ENCODE measurements at regions not wholly inside any gene's neighbourhood (a gene's known extent, or its start where the extent isn't known, plus 50 kb on each side); places are given as distances from the start of the nearest gene placed in this dataset.

GRCh38 chr5:67255881-67256280 lies 59.3 kb upstream of the CD180 start:
- no peak for TF ChIP-seq SIN3A (IDR thresholded peaks at IDR 0.05; ENCODE audit: borderline replicate concordance, insufficient read depth, low read length)
- no peak for TF ChIP-seq FOXP2 (optimal IDR thresholded peaks at IDR 0.05; ENCODE audit: borderline replicate concordance, extremely low read depth, extremely low read length, insufficient read depth)
- TF ChIP-seq POLR2AphosphoS5 (IDR thresholded peaks at IDR 0.05; ENCODE audit: low read depth, low read length) = no peak
- no peak for TF ChIP-seq REST (IDR thresholded peaks at IDR 0.05; ENCODE audit: insufficient read depth in 1 of 2, low read depth in 2 of 2, low read length in 2 of 2)
- TF ChIP-seq TAF1 (IDR thresholded peaks at IDR 0.05; ENCODE audit: borderline replicate concordance, insufficient read depth, low read length) = no peak

GRCh38 chr5:67253911-67254310 lies 57.3 kb upstream of the CD180 start:
- TF ChIP-seq SIN3A (IDR thresholded peaks at IDR 0.05; ENCODE audit: borderline replicate concordance, insufficient read depth, low read length) (no peak), TAF1 (IDR thresholded peaks at IDR 0.05; ENCODE audit: borderline replicate concordance, insufficient read depth, low read length) (no peak), POLR2AphosphoS5 (IDR thresholded peaks at IDR 0.05; ENCODE audit: low read depth, low read length) (no peak), REST (IDR thresholded peaks at IDR 0.05; ENCODE audit: insufficient read depth in 1 of 2, low read depth in 2 of 2, low read length in 2 of 2) (no peak), FOXP2 (optimal IDR thresholded peaks at IDR 0.05; ENCODE audit: borderline replicate concordance, extremely low read depth, extremely low read length, insufficient read depth) (no peak)

- TF ChIP-seq FOXP2 (optimal IDR thresholded peaks at IDR 0.05; ENCODE audit: borderline replicate concordance, extremely low read depth, extremely low read length, insufficient read depth) = no peak
- no peak for TF ChIP-seq REST (IDR thresholded peaks at IDR 0.05; ENCODE audit: insufficient read depth in 1 of 2, low read depth in 2 of 2, low read length in 2 of 2)
Observed at GRCh38 chr5:67249590-67249895, 52.9 kb upstream of the CD180 start.

GRCh38 chr5:67248703-67249589 lies 52.3 kb upstream of the CD180 start:
- no peak for TF ChIP-seq SIN3A (IDR thresholded peaks at IDR 0.05; ENCODE audit: borderline replicate concordance, insufficient read depth, low read length)
- TF ChIP-seq POLR2AphosphoS5 (IDR thresholded peaks at IDR 0.05; ENCODE audit: low read depth, low read length) = no peak
- TF ChIP-seq TAF1 (IDR thresholded peaks at IDR 0.05; ENCODE audit: borderline replicate concordance, insufficient read depth, low read length) = no peak
- no peak for TF ChIP-seq FOXP2 (optimal IDR thresholded peaks at IDR 0.05; ENCODE audit: borderline replicate concordance, extremely low read depth, extremely low read length, insufficient read depth)
- TF ChIP-seq REST (IDR thresholded peaks at IDR 0.05; ENCODE audit: insufficient read depth in 1 of 2, low read depth in 2 of 2, low read length in 2 of 2) = no peak

All from PFSK-1 (cell line).